HG03354 (cell line): ENCODE measurements at regions not wholly inside any gene's neighbourhood (a gene's known extent, or its start where the extent isn't known, plus 50 kb on each side); places are given as distances from the start of the nearest gene placed in this dataset.

Experiments used
- ATAC-seq: cut with Tn5 transposase; IDR thresholded peaks from one replicate; pipeline ENCODE4 v1.9.1; 2021; ENCODE audit warnings: mild to moderate bottlenecking; ENCODE audit not compliant: unreplicated experiment, poor library complexity, severe bottlenecking

DNA sequence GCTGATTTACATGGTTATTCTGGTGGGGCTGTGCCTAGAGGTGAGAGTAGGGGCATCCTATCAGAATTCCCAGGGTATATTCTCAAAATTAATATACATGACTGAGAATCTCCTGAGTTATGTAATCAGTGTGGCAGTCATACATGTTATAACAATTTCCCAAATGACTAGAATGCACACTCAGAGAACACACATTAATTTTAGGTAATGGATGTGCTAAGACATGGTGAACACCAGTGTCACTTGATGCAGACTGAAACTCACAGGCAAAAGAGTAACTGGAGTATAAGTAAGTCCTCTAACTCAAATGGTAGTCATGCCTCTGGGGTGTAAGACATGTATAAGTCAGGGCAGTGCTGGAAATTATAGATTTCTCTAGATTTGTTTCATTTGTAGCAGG lies 1198.4 kb upstream of the CITED2 start:
- ATAC-seq, result no peak

DNA sequence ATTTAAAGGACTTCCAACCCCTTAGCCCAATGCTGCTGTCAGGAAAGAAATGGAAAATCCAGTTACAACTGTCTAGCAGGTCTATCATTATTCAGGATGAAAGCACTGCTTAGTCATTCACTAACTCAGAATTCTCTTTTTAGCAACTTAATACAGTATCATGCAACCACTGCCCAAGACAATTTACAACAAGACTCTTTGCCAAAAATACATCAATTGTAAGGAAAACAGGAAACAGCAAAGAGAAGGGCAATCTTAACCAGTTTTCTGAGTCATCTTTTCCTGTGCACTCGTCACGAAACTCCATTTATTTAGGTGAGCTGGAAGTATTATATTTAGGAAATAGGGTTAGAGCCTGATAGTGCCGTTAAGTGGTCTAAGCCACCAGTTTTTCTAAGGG lies 1197.7 kb upstream of the CITED2 start:
- ATAC-seq, result no peak

DNA sequence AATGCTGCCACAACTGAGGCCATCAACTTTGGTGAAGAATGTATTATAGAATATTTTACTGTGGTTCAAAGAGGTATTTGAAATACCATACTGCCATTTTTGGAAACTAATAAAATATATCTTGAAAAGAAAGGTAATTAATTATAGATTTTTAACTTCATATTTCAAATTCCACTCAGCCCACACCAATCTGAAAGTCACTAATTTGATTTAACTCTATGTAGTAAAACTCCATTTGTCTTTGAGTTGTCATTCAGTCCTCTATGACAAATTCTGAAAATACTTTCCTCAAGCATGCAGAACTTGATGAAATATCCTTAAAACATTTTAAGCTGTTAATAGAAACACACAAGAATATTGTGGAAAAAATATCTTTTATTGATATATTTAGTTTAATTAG lies 1196.7 kb upstream of the CITED2 start:
- ATAC-seq, result no peak

DNA sequence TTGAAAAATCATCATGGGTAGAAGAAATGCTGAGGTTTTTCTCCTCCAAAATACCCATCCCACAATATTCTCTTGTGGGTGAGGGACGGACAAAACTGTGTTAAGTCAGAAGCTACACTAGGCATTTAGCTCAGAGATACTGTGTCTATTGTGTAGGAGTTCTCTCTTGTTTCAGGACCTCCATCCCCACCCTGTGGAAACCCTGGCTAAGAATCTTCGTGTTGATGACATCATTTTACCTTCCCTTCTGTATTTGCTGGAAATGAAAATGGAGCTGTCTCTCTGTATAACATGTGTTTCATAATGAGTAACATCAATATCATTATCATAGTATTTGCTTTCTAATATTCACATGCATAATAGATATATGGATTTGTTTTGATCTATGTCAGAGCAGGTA lies 1193.0 kb upstream of the CITED2 start:
- ATAC-seq, result no peak

DNA sequence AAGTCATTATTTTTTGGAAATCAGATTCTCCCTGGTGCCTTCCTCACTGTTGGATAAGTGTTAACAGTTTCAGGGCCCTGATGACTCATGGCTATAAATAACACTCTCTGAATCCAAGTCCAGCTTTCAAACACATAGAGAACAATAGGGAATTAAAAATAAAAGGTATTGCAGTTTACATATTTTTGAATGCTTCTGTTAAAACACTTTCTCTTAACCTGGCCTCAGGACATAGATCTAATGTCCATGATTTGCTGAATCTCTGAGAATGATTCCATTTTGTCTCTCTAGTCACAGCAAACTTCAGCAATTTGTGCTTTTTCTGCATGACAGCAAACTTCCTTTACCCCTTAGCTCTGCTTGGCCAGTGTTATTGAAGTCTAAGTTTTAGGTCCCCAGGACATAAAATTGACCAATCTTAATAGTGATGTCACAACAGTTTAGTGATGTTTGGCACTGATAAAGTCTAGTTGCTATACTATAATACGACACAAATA lies 1192.4 kb upstream of the CITED2 start:
- ATAC-seq, result no peak

DNA sequence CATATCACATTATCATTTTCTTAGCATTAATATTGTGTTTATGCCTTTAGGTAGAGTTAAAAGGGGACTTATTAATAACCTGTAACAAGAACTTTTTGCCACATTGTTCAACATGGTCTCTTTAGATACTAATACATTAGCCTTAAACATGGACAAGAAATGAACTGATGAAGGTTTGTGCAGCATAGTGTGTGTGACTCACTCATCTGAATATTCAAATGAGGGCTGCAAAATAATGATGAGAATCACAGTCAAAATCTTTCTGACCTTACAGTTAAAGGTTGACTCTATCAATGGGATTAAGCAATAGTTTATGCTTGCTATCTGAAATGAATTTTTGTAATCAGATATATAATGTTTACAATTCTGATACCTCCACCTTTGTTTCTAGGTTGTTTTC lies 1189.3 kb upstream of the CITED2 start:
- no peak for ATAC-seq

DNA sequence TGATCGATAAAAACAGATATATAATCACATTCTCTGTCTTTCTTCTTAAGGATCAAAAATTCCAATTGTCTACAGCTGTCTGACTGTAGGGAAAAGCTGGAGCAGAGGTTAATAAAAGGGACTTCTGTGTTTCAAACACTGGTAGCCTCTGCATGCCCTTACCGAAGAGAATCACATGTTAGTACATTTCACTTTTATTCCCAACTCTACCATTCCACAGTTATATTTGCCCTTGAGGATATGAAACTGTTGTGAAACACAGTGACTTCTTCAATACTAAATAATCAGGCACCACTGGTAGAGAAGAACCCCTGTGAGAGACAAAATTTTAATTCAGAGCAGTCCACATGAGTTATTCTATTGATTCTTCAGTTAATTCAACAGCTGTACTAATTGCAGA lies 1187.3 kb upstream of the CITED2 start:
- ATAC-seq, result no peak

DNA sequence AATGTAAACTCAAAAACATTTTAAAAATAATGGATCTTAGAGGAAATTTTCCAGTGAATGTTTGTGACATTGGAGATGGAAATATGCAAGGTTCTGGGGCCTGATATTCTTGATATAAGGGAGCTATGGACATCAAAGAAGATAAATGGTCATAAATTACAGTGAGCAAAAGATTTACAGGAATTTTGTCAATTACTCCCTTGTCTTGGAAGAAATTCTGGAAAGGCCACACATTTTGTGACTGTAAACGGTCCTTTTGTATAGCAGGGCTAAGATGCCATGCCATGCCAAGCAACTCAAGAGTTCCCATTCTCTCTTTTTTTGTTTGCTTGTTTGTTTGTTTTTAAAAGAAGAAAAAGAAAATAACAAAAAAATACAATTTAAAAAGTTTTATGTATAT lies 1186.2 kb upstream of the CITED2 start:
- no peak for ATAC-seq

DNA sequence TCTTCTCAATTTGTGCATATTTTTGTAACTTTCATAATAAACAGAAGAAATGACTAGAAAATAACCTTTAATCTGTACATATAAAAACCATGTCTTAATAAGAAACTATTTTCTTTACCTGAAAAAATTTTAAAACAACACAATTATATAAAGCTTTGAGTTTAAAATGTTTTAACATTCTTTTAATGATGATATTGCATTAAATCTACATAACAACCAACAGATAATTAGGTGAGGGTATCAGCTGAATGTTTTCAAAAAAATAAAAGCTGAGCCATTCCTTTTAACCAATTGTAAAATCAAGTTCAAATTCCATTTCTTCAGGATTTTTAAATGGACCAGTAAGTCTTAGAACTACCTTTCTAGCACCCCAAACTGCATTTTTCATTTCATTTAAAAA lies 1185.0 kb upstream of the CITED2 start:
- no peak for ATAC-seq

DNA sequence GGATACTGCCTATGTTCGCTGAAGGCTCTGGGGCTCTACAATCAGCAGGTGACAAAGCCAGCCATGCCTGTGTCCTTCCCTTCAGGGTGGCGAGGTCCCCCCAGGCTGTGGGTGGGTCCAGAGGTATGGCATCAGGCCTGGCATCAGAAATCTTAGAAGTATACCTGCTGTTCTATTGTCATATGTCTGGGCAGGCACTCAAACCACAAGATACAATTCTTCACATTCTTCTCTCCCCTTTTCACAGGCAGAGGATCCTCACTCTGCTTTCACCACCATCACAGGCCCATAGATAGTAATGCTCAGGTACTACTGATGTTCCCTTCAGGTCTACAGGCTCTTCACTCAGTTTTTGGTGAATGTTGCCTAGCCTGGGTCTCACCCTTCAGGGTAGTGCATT lies 1180.0 kb upstream of the CITED2 start:
- no peak for ATAC-seq

DNA sequence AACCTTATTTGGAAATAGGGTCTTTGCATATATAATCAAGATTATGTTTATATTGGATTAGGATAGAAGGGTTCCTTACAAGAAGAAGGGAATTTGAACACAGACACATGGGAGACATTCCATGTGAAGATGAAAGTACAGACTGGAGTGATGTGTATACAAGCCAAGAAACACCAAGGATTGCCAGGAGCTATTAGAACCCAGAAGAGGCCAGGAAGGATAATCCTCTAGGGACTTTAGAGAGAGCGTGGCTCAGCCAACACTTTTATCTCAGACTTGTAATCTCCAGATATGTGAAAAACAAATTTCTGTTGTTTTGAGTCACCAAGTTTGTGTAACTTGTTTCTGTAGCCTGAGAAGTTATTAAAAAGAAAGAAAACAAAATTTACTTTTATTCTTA lies 1173.9 kb upstream of the CITED2 start:
- no peak for ATAC-seq

DNA sequence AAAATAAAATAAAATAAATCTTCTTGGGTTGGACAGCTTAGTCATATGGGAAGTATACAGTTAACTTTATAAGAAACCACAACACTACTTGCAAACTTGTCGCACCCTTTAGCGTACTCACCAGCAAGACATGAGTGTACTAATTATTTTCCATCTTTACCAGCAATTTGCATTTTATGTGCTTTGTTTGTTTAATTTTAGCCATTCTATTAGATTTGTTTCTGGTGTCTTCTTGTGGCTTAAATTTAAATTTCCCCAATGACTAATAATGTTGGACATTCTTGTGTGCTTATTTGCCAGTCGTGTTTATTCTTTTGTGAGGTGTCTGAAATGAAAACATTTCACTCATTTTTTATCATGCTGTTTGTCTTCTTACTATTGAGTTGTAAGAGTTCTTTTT lies 1172.2 kb upstream of the CITED2 start:
- no peak for ATAC-seq

DNA sequence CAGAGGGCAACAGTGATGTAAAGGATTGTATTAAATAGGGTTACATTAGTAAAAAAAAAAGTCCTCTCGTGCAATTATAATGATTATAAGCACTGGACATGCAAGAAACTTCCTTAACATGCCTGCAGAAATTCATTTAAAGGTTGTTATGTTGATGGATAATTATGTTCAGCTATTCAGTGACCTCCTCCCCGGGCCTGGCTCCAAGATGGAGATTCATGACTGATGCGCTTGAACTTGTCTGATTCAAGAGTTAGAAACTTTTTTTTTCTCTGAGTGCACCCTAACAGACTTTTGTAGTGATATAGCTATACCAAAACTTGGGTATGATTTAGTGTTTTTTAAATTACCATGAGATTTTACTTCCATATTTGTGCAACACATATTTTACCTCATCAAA lies 1170.0 kb upstream of the CITED2 start:
- ATAC-seq, result no peak

DNA sequence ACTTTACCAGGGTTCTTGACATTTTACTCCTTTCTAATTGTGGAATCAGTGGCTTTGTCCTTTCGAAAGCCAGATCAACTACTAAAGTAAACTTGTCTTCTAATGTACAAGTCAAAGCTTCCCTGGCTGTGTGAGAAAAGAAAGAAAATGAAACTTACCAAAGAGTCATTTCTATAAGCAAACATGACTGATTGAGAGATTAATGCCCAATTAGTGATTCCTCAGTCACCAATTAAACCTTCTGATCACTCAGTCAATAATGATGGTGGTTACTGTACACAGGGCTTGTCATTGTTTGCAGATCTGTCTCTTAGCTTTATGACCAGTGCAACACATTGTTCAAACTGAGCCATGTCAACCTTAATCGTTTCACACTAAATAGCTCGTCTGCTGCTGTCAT lies 1168.4 kb upstream of the CITED2 start:
- ATAC-seq, result no peak

DNA sequence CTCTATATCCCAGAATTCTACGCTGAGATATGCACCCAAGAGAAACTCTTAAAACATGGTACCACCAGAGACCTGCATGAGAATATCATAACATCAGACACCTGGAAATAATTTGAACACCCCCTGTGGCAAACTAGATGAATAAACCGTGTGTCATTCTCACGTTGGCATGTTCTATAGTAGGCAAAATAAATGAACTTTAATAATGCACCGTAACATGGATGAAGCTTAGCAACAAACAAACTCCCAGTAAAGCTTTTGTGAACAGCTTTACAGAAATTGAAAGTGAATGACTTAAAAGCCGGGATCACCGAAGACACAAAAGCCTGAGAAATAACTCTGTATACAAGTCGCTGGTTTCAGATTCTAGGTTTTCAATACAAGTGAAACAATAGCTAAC lies 1166.8 kb upstream of the CITED2 start:
- no peak for ATAC-seq

DNA sequence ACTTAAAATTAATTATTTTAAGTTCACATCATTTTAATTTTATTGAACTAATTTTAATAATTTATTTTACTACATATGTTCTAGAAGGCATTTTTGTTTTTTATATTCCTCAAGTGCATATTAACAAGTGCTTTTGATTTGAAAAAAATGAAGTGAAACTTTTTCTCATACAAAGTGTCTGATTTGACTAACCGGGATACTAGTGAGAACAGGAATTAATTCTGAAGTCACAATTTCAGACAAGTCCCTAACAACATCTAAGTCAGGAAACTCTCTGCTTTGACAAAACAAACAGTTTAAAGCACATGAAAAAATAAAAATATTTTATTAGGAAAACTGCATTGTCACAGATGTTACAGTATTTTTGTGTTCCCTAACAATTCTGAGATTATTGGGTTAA lies 1166.3 kb upstream of the CITED2 start:
- no peak for ATAC-seq

DNA sequence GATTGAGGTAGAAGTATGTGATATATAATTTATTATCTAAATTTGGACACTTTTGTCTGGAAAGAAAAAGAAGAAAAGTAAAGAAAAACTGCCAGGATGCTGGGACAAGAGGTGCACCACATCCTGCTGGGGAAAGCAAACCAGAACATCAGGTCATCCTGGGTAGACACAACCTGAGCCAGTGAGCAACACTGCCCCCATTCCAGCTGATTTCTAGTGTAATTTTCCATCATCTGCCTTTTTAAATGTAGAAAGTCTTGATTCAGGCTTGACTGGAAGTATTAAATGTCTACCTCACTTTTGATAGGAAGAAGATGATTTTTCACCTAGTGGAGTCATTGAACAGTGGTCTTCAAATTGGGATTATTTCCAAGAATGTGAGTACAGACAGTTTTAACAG lies 1164.5 kb upstream of the CITED2 start:
- ATAC-seq, result no peak

DNA sequence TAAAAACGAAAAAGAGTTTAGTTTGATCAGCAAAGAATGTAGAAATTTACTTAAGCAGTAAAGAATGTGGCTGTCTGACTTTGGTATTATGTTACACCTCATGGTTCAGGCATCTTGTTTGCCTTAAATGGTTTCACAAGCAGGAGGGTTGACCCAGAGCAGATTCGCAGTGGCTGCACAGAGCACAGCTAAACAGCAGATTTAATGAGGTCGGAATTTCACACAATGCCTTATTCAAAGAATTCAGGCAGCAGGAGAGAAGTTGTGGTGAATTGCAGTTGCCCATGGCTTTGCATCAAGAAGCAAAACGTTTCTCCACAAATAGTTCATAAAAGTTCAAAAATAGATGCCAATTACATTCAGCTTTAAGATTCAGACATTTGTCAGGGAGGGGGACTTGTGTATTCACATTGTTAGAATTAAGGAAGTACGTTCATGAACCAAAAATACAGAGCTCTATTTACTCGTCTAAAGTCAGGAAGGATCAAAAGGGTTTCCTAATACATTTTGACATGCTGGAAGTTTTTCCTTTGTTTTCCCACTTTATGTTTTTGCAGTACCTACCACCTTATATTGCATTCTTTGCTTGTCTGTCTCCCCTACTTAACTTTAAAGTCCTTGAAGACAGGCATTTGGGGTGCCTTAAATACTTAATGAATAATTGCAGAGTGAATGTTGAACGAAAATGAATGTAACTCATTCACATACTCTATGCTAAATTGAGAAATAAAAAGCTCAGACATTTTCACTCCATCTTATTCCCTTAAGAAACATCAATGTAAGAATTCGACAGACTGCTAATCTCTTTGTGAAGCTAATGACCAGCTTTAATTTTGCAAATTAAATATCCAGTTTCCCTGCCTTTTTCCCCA lies 1163.6 kb upstream of the CITED2 start:
- ATAC-seq, result no peak

DNA sequence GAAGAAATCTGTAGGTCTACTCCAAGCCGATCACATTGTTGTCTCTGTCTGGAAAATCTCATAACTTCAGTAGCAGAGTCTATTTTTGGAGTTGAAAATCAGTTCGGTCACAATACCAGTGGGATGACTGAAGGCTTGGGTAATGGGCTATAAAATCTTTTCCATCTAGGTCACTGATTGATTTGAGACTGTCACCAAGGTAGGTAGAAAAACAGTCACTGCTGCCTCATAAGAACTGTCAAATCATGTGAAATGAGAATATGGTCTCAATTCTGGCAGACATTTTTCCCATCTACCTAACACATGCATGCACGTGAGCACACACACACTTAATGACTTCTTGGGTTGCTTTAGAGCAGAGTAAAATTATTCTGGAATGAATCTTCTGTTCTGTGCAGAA lies 1162.8 kb upstream of the CITED2 start:
- no peak for ATAC-seq

DNA sequence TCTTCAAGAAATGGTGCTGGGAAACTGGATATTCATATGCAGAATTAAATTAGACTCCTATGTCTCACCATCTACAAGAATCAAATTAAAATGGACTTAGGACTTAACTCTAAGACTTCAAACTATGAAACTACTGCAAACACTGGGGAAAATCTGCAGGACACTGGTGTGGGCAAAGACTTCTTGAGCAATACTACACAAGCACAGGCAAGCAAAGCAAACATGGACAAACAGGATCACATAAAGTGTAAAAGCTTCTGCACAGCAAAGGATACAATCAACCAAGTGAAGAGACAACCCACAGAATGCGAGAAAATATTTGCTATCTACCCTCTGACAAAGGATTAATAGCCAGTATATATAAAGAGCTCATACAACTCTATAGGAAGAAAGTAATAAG lies 1161.1 kb upstream of the CITED2 start:
- ATAC-seq, result no peak

DNA sequence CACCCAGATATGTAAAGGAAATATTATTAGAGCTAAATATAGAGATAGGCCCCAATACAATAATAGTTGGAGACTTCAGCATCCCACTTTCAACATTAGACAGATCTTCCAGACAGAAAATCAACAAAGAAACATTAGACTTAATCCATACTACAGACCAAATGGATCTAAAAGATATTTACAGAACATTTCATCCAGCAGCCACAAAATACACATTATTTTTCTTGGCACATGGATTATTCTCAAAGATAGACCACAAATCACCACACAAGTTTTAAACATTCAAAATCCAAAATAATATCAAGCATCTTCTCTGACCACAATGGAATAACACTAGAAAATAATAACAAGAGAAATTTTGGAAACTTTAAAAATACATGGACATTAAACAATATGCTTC lies 1159.1 kb upstream of the CITED2 start:
- ATAC-seq, result no peak

DNA sequence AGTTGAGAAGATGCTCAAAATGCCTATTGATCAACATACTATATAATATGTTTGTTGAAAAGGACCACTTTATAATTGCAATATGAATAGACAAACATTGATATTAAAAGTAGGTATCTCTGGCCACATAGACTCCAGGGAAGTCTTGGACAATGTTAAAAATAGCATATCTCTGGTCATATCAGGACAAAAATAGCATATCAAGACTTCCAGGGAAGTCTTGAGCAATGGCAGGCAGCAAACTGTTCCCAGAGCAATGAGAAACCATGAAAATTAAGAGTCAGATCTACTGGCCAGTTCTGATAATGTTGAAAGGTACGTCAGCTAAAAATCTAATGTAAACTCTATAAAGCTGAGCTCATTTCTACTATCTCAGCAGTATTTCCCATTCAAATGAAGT lies 1130.3 kb upstream of the CITED2 start:
- no peak for ATAC-seq
